Keratinocyte (primary cell): ENCODE measurements at regions not wholly inside any gene's neighbourhood (a gene's known extent, or its start where the extent isn't known, plus 50 kb on each side); places are given as distances from the start of the nearest gene placed in this dataset.

Experiments used
- DNase-seq: peaks from one replicate; pipeline ENCODE4 v3.0.0-alpha.2; 2011; ENCODE audit warnings: low read depth, missing footprints, low spot score
- FAIRE-seq: peaks from 2 replicates; lab custom pipeline; 2011; peaks lifted over from hg19 to GRCh38; lab: Jason Lieb, UNC
- H2AFZ ChIP-seq: 2 replicates; pipeline ENCODE4 v1.6.0; 2012; ENCODE audit warnings: low read length, control low read depth, inconsistent platforms; ENCODE audit not compliant: control insufficient read depth
- H3K27ac ChIP-seq: 2 replicates; pipeline ENCODE4 v1.5.1; 2011; ENCODE audit warnings: low read length; ENCODE audit not compliant: control insufficient read depth, insufficient read depth
- H3K27me3 ChIP-seq: 3 replicates; pipeline ENCODE4 v1.6.0; 2011; ENCODE audit warnings: low read length; ENCODE audit not compliant: control insufficient read depth, insufficient read depth; ENCODE audit errors: extremely low read depth
- H3K36me3 ChIP-seq, 2 experiments: 2 replicates in 1 of 2; 3 replicates in 1 of 2; pipeline ENCODE4 v1.5.1; 2011; ENCODE audit warnings: low read length in 2 of 2, mild to moderate bottlenecking in 1 of 2; ENCODE audit not compliant: control insufficient read depth in 2 of 2, insufficient read depth in 2 of 2; ENCODE audit errors: extremely low read depth in 1 of 2
- H3K4me1 ChIP-seq: 3 replicates; pipeline ENCODE4 v1.5.1; 2011; ENCODE audit warnings: low read length; ENCODE audit not compliant: control insufficient read depth, insufficient read depth; ENCODE audit errors: extremely low read depth
- H3K4me2 ChIP-seq: 3 replicates; pipeline ENCODE4 v1.6.0; 2011; ENCODE audit warnings: low read depth, low read length; ENCODE audit not compliant: control insufficient read depth, insufficient read depth; ENCODE audit errors: extremely low read depth
- H3K4me3 ChIP-seq, 3 experiments: fragments of 200-600 bp in 1 of 3; sonication (generic) in 1 of 3; 2 replicates in 2 of 3; 3 replicates in 1 of 3; pipeline ENCODE4 v1.5.1; 2011 to 2016; ENCODE audit warnings: low read length in 3 of 3, mild to moderate bottlenecking in 3 of 3, control low read depth in 2 of 3, inconsistent platforms in 1 of 3, low read depth in 1 of 3, mixed read lengths in 1 of 3, mixed run types in 1 of 3, moderate library complexity in 1 of 3; ENCODE audit not compliant: control insufficient read depth in 2 of 3, insufficient read depth in 2 of 3; ENCODE audit errors: extremely low read depth in 1 of 3
- H3K79me2 ChIP-seq: 2 replicates; pipeline ENCODE4 v1.6.0; 2012; ENCODE audit warnings: low read length; ENCODE audit not compliant: control insufficient read depth, insufficient read depth
- H3K9ac ChIP-seq: 3 replicates; pipeline ENCODE4 v1.6.0; 2011; ENCODE audit warnings: low read length; ENCODE audit not compliant: control insufficient read depth, insufficient read depth; ENCODE audit errors: extremely low read depth
- H3K9me1 ChIP-seq: 3 replicates; pipeline ENCODE4 v1.6.0; 2011; ENCODE audit warnings: low read length; ENCODE audit not compliant: control insufficient read depth, insufficient read depth; ENCODE audit errors: extremely low read depth
- H3K9me3 ChIP-seq: 2 replicates; pipeline ENCODE4 v1.5.1; 2012; ENCODE audit warnings: low read depth, low read length; ENCODE audit not compliant: control insufficient read depth
- H4K20me1 ChIP-seq: 3 replicates; pipeline ENCODE4 v1.6.0; 2011; ENCODE audit warnings: low read length; ENCODE audit not compliant: control insufficient read depth, insufficient read depth; ENCODE audit errors: extremely low read depth
- EZH2 ChIP-seq: IDR thresholded peaks from one replicate; pipeline ENCODE4 v1.6.1; 2012; ENCODE audit warnings: inconsistent platforms, mild to moderate bottlenecking, low read length, moderate library complexity
- dilution Hi-C: fragments of 300-500 bp; cut with MboI; formaldehyde crosslinking; loops from one replicate; pipeline ENCODE4 v1.7.0; 2020; ENCODE audit warnings: low sequenced_read_pairs; ENCODE audit not compliant: extremely low pct_ligation_motif_present
- TF ChIP-seq, protein P1 (sequence below), 3 experiments: IDR thresholded peaks in 1 of 3; conservative IDR thresholded peaks in 1 of 3; optimal IDR thresholded peaks in 1 of 3; 2 replicates in 2 of 3; 3 replicates in 1 of 3; pipeline versions ENCODE3 to v1.5.1; 2011; ENCODE audit warnings: low read length in 3 of 3, mild to moderate bottlenecking in 3 of 3, moderate library complexity in 2 of 3, control low read depth in 1 of 3, inconsistent platforms in 1 of 3; ENCODE audit not compliant: insufficient read depth in 2 of 3; ENCODE audit errors: extremely low read depth in 1 of 3

DNA sequence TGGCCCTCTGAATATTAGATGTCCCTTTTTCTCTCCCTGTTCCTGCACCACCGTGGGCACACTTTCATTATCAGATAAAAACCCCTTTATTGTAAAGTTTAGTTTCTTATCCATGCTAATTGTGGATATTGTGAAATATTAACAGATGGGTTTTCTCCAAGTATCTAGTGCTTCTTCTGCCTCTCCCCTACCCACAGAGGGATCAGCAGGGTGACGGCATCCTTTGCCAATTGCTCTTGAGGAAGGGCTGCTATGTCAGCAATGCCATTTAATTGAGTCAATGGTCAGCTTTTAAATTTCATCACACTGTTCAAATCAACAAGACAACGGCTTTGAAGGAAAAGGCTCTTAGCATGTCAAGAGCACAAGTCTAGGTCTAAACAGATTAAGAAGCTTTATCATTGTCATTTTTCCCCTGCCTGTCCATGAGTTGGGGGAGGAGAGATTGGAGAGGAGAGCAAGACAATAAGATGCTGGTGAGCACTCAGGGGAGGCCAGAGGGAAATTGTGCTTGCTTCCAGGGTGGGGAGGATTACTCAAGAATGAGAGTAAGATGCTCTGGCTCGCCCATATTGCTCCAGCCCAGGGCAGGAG, 443.0 kb upstream of the CCL2 start:
- FAIRE-seq (no peak), DNase-seq (no peak)
- no peak overlapping the region for H2AFZ ChIP-seq
- dilution Hi-C loops: no loop called here
- no peaks in the 10 kb centered on the region for H3K9me3 ChIP-seq
- no peak overlapping the region for H3K4me3 ChIP-seq
- no peak for TF ChIP-seq EZH2
- TF ChIP-seq, protein P1, sequence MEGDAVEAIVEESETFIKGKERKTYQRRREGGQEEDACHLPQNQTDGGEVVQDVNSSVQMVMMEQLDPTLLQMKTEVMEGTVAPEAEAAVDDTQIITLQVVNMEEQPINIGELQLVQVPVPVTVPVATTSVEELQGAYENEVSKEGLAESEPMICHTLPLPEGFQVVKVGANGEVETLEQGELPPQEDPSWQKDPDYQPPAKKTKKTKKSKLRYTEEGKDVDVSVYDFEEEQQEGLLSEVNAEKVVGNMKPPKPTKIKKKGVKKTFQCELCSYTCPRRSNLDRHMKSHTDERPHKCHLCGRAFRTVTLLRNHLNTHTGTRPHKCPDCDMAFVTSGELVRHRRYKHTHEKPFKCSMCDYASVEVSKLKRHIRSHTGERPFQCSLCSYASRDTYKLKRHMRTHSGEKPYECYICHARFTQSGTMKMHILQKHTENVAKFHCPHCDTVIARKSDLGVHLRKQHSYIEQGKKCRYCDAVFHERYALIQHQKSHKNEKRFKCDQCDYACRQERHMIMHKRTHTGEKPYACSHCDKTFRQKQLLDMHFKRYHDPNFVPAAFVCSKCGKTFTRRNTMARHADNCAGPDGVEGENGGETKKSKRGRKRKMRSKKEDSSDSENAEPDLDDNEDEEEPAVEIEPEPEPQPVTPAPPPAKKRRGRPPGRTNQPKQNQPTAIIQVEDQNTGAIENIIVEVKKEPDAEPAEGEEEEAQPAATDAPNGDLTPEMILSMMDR (optimal IDR thresholded peaks at IDR 0.05 in 1 of 3, IDR thresholded peaks at IDR 0.05 in 1 of 3, conservative IDR thresholded peaks at IDR 0.05 in 1 of 3; ENCODE audit: extremely low read depth in 1 of 3, insufficient read depth in 2 of 3, low read length in 3 of 3): no peak
- H3K9me1 ChIP-seq: no peaks in the 10 kb centered on the region
- H3K27me3 ChIP-seq: no peaks in the 10 kb centered on the region
- no peaks in the 10 kb centered on the region for H3K36me3 ChIP-seq
- H4K20me1 ChIP-seq: no peaks in the 10 kb centered on the region
- no peaks in the 10 kb centered on the region for H3K79me2 ChIP-seq
- H3K4me1 ChIP-seq: no peaks in the 10 kb centered on the region
- H3K9ac ChIP-seq: no peak overlapping the region
- no peak overlapping the region for H3K4me2 ChIP-seq
- no peak overlapping the region for H3K27ac ChIP-seq

GRCh38 chr17:33814852-33815251, 440.2 kb upstream of the CCL2 start:
- DNase-seq: no peak
- H3K4me1 ChIP-seq: no peaks in the 10 kb centered on the region
- H3K27ac ChIP-seq: no peak overlapping the region
- H3K9me3 ChIP-seq: no peaks in the 10 kb centered on the region
- H3K4me3 ChIP-seq: no peak overlapping the region
- no peak overlapping the region for H3K4me2 ChIP-seq
- no peaks in the 10 kb centered on the region for H3K79me2 ChIP-seq
- H4K20me1 ChIP-seq: no peaks in the 10 kb centered on the region
- H3K27me3 ChIP-seq: no peaks in the 10 kb centered on the region
- FAIRE-seq: no peak
- TF ChIP-seq, protein P1 (optimal IDR thresholded peaks at IDR 0.05 in 1 of 3, IDR thresholded peaks at IDR 0.05 in 1 of 3, conservative IDR thresholded peaks at IDR 0.05 in 1 of 3; ENCODE audit: extremely low read depth in 1 of 3, insufficient read depth in 2 of 3, low read length in 3 of 3): no peak
- TF ChIP-seq EZH2: no peak
- H2AFZ ChIP-seq: no peak overlapping the region
- no peaks in the 10 kb centered on the region for H3K36me3 ChIP-seq
- dilution Hi-C loops: no loop called here
- no peaks in the 10 kb centered on the region for H3K9me1 ChIP-seq
- H3K9ac ChIP-seq: no peak overlapping the region
